ENCODE measurements at regions not wholly inside any gene's neighbourhood (a gene's known extent, or its start where the extent isn't known, plus 50 kb on each side); places are given as distances from the start of the nearest gene placed in this dataset.

GRCh38 chr6:15894973-15895725, 232.3 kb upstream of the DTNBP1 start:
- no peak overlapping the region for H3K27ac ChIP-seq
- DNase-seq (ENCODE audit: low read depth in 1 of 2, low spot score in 1 of 2) (no peak), ATAC-seq (no peak), FAIRE-seq (no peak)
- no peak overlapping the region for H3K4me3 ChIP-seq
- no peaks in the 10 kb centered on the region; the same call in 2 of the 3 replicates for H3K9me3 ChIP-seq
- no peak overlapping the region for H3K4me2 ChIP-seq
- TF ChIP-seq SREBF2 (IDR thresholded peaks at IDR 0.05) (no peak), JUNB (IDR thresholded peaks at IDR 0.05) (no peak), MAFK (IDR thresholded peaks at IDR 0.05; ENCODE audit: partially characterized antibody) (no peak), HMGXB4 (CRISPR knock-in tag; IDR thresholded peaks at IDR 0.05; ENCODE audit: borderline replicate concordance) (no peak), FOXS1 (CRISPR knock-in tag; IDR thresholded peaks at IDR 0.05) (no peak), NFE2L2 (conservative IDR thresholded peaks at IDR 0.05; ENCODE audit: low read length) (no peak), REST (IDR thresholded peaks at IDR 0.05) (no peak), ZSCAN20 (CRISPR knock-in tag; IDR thresholded peaks at IDR 0.05) (no peak), EP300 (IDR thresholded peaks at IDR 0.05) (no peak), GATA3 (IDR thresholded peaks at IDR 0.05; ENCODE audit: borderline replicate concordance) (no peak), CHD4 (IDR thresholded peaks at IDR 0.05; ENCODE audit: borderline replicate concordance) (no peak), ELK1 (IDR thresholded peaks at IDR 0.05; ENCODE audit: low read depth, low read length) (no peak), EHF (CRISPR knock-in tag; IDR thresholded peaks at IDR 0.05) (no peak), RNF2 (IDR thresholded peaks at IDR 0.05; ENCODE audit: borderline replicate concordance, low read depth) (no peak), HOXA7 (CRISPR knock-in tag; IDR thresholded peaks at IDR 0.05) (no peak), KDM5A (IDR thresholded peaks at IDR 0.05) (no peak), FOSL2 (IDR thresholded peaks at IDR 0.05) (no peak), FOSL2 (CRISPR knock-in tag; IDR thresholded peaks at IDR 0.05) (no peak), HOXB5 (CRISPR knock-in tag; IDR thresholded peaks at IDR 0.05) (no peak)
- CTCF ChIA-PET: interaction anchor here (0.9 kb wide), 1 partner anchor 310 kb away, joined by 3 read pairs; no protein-coding TSS in a partner anchor
- POLR2A ChIA-PET: no interaction called here
- WGBS (ENCODE audit: missing lambda C conversion rate): 39% methylated on average over 4 of the region's 4 CpGs
- no peaks in the 10 kb centered on the region for H3K4me1 ChIP-seq

- Histone ChIP-seq H3K27ac (no peak overlapping the region), H3K4me3 (no peak overlapping the region), H3K4me2 (no peak overlapping the region), H3K9me3 (no peaks in the 10 kb centered on the region; the same call in 2 of the 3 replicates), H3K4me1 (no peaks in the 10 kb centered on the region)
- ATAC-seq: peak in 1 of 2 experiments; percentile 43; a peak in 1 of 6 replicates
- peak in 1 of 2 experiments; percentile 65 for DNase-seq (ENCODE audit: low read depth in 1 of 2, low spot score in 1 of 2)
- 34% methylated on average over 5 of the region's 5 CpGs for WGBS (ENCODE audit: missing lambda C conversion rate)
- FAIRE-seq: no peak
- POLR2A ChIA-PET: no interaction called here
- TF ChIP-seq RAD21 (conservative IDR thresholded peaks at IDR 0.05 in 1 of 2, IDR thresholded peaks at IDR 0.05 in 1 of 2): peak; percentile 14 to 38; a peak in 2 of 5 replicates
- no peak for TF ChIP-seq PBX3 (IDR thresholded peaks at IDR 0.05)
- 0 out of 3 replicates have a peak, but pooled peaks have one; percentile 18 for TF ChIP-seq CTCF (IDR thresholded peaks at IDR 0.05)
- CTCF ChIA-PET: no interaction called here
These were observed 230.9 kb upstream of the DTNBP1 start for GRCh38 chr6:15893556-15894253.

Data from A549 (cell line).